HUES64 (cell line): ENCODE measurements at regions not wholly inside any gene's neighbourhood (a gene's known extent, or its start where the extent isn't known, plus 50 kb on each side); places are given as distances from the start of the nearest gene placed in this dataset.
"Not testable (repeated sequence)": the region's sequence is repeated elsewhere in the genome, so short reads cannot be mapped to it uniquely, and the experiment has no call there.

Source experiments
- H3K27ac ChIP-seq: 2 replicates; pipeline ENCODE4 v1.7.0; 2013; ENCODE audit warnings: low read depth, low read length, inconsistent platforms
- H3K27me3 ChIP-seq: 2 replicates; pipeline ENCODE4 v1.6.1; 2013; ENCODE audit warnings: mild to moderate bottlenecking, low read length; ENCODE audit not compliant: insufficient read depth
- H3K36me3 ChIP-seq: 2 replicates; pipeline ENCODE4 v1.6.1; 2013; ENCODE audit warnings: mild to moderate bottlenecking, low read length; ENCODE audit not compliant: insufficient read depth
- H3K4me1 ChIP-seq: 2 replicates; pipeline ENCODE4 v1.6.1; 2013; ENCODE audit warnings: mild to moderate bottlenecking, low read length, moderate library complexity; ENCODE audit not compliant: insufficient read depth
- H3K4me3 ChIP-seq: 2 replicates; pipeline ENCODE4 v1.5.1; 2013; ENCODE audit warnings: mild to moderate bottlenecking, low read length, moderate library complexity
- H3K9ac ChIP-seq: 2 replicates; pipeline ENCODE4 v1.6.1; 2013; ENCODE audit warnings: mild to moderate bottlenecking, low read depth, low read length
- H3K9me3 ChIP-seq: 2 replicates; pipeline ENCODE4 v1.6.1; 2013; ENCODE audit warnings: low read depth, low read length; ENCODE audit not compliant: insufficient read depth
- WGBS: fragments of 150-250, 120-280 bp; methylation state at CpG from one replicate; pipeline ENCODE4 v1.1.7; 2013; ENCODE audit warnings: missing lambda C conversion rate; 5-methylcytosine and 5-hydroxymethylcytosine counted together

GRCh38 chr13:107788464-107789165 is 426.7 kb downstream of the LIG4 start:
- Histone ChIP-seq H3K4me3 (no peak overlapping the region), H3K4me1 (no peaks in the 10 kb centered on the region), H3K36me3 (no peaks in the 10 kb centered on the region), H3K9me3 (no peaks in the 10 kb centered on the region), H3K27ac (no peak overlapping the region), H3K9ac (no peak overlapping the region), H3K27me3 (no peaks in the 10 kb centered on the region)
- 94% methylated on average over 7 of the region's 8 CpGs for WGBS

GRCh38 chr13:107782646-107783045 is 432.7 kb downstream of the LIG4 start:
- 98% methylated on average over 28 of the region's 39 CpGs for WGBS
- not testable (repeated sequence) for H3K9ac ChIP-seq, H3K36me3 ChIP-seq, H3K4me1 ChIP-seq, H3K27ac ChIP-seq, H3K27me3 ChIP-seq, H3K4me3 ChIP-seq, H3K9me3 ChIP-seq

- Histone ChIP-seq H3K4me1 (no peaks in the 10 kb centered on the region), H3K27me3 (no peaks in the 10 kb centered on the region), H3K9ac (no peak overlapping the region), H3K4me3 (no peak overlapping the region), H3K27ac (no peak overlapping the region), H3K9me3 (peaks cover 6% of the 10 kb centered on the region; the same call in 1 of the 2 replicates), H3K36me3 (no peaks in the 10 kb centered on the region)
- WGBS, result 76% methylated on average over 1 of the region's 1 CpG
Measured at GRCh38 chr13:107778094-107778493, 437.2 kb downstream of the LIG4 start.

- no peak overlapping the region for H3K4me3 ChIP-seq
- no peaks in the 10 kb centered on the region for H3K9me3 ChIP-seq
- no peaks in the 10 kb centered on the region for H3K27me3 ChIP-seq
- H3K27ac ChIP-seq, result peak overlapping the region; percentile 5; the same call in 1 of the 2 replicates
- H3K4me1 ChIP-seq, result peaks cover 19% of the 10 kb centered on the region
- H3K36me3 ChIP-seq, result no peaks in the 10 kb centered on the region
- H3K9ac ChIP-seq, result no peak overlapping the region
Measured at GRCh38 chr13:107770541-107770940, 444.8 kb downstream of the LIG4 start.

GRCh38 chr13:107767119-107767518 is 448.2 kb downstream of the LIG4 start:
- no peak overlapping the region for H3K27ac ChIP-seq
- WGBS, result 68% methylated on average over 3 of the region's 3 CpGs
- H3K4me3 ChIP-seq, result no peak overlapping the region
- no peaks in the 10 kb centered on the region for H3K9me3 ChIP-seq
- no peaks in the 10 kb centered on the region for H3K27me3 ChIP-seq
- H3K9ac ChIP-seq, result no peak overlapping the region
- H3K4me1 ChIP-seq, result peaks cover 19% of the 10 kb centered on the region
- no peaks in the 10 kb centered on the region for H3K36me3 ChIP-seq

- Histone ChIP-seq H3K4me3 (no peak overlapping the region), H3K4me1 (peaks cover 15% of the 10 kb centered on the region), H3K9ac (no peak overlapping the region), H3K9me3 (no peaks in the 10 kb centered on the region), H3K36me3 (no peaks in the 10 kb centered on the region), H3K27me3 (no peaks in the 10 kb centered on the region), H3K27ac (no peak overlapping the region)
- WGBS, result 94% methylated on average over 5 of the region's 6 CpGs
Measured at GRCh38 chr13:107765724-107766401, 449.5 kb downstream of the LIG4 start.

GRCh38 chr13:107764046-107764445 is 451.3 kb downstream of the LIG4 start:
- Histone ChIP-seq H3K4me3 (no peak overlapping the region), H3K4me1 (peaks cover 8% of the 10 kb centered on the region; the same call in 1 of the 2 replicates), H3K9me3 (no peaks in the 10 kb centered on the region), H3K27ac (no peak overlapping the region), H3K9ac (no peak overlapping the region), H3K27me3 (no peaks in the 10 kb centered on the region), H3K36me3 (no peaks in the 10 kb centered on the region)
- WGBS, result no CpG with 5 or more reads among the region's 1 CpG

- 72% methylated on average over 3 of the region's 3 CpGs for WGBS
- Histone ChIP-seq H3K4me3 (no peak overlapping the region), H3K27ac (no peak overlapping the region), H3K9me3 (no peaks in the 10 kb centered on the region), H3K9ac (no peak overlapping the region), H3K36me3 (no peaks in the 10 kb centered on the region), H3K27me3 (no peaks in the 10 kb centered on the region), H3K4me1 (peaks cover 22% of the 10 kb centered on the region)
Measured at GRCh38 chr13:107753748-107754147, 461.6 kb downstream of the LIG4 start.

GRCh38 chr13:107753291-107753690 is 462.0 kb downstream of the LIG4 start:
- WGBS, result 100% methylated on average over 4 of the region's 4 CpGs
- Histone ChIP-seq H3K36me3 (no peaks in the 10 kb centered on the region), H3K9ac (no peak overlapping the region), H3K27me3 (no peaks in the 10 kb centered on the region), H3K9me3 (no peaks in the 10 kb centered on the region), H3K4me1 (peaks cover 22% of the 10 kb centered on the region), H3K4me3 (no peak overlapping the region), H3K27ac (no peak overlapping the region)

- H3K36me3 ChIP-seq, result no peaks in the 10 kb centered on the region
- H3K4me3 ChIP-seq, result no peak overlapping the region
- no peaks in the 10 kb centered on the region for H3K9me3 ChIP-seq
- H3K27ac ChIP-seq, result no peak overlapping the region
- H3K4me1 ChIP-seq, result peaks cover 8% of the 10 kb centered on the region; the same call in 1 of the 2 replicates
- 91% methylated on average over 3 of the region's 3 CpGs for WGBS
- no peak overlapping the region for H3K9ac ChIP-seq
- H3K27me3 ChIP-seq, result no peaks in the 10 kb centered on the region
Measured at GRCh38 chr13:107743983-107744382, 471.4 kb downstream of the LIG4 start.

- no peaks in the 10 kb centered on the region for H3K27me3 ChIP-seq
- peaks cover 8% of the 10 kb centered on the region; the same call in 1 of the 2 replicates for H3K4me1 ChIP-seq
- H3K36me3 ChIP-seq, result no peaks in the 10 kb centered on the region
- H3K9me3 ChIP-seq, result no peaks in the 10 kb centered on the region
- no peak overlapping the region for H3K27ac ChIP-seq
- 81% methylated on average over 2 of the region's 4 CpGs for WGBS
- no peak overlapping the region for H3K4me3 ChIP-seq
- H3K9ac ChIP-seq, result no peak overlapping the region
Measured at GRCh38 chr13:107743526-107743925, 471.8 kb downstream of the LIG4 start.
